ENCODE measurements at regions not wholly inside any gene's neighbourhood (a gene's known extent, or its start where the extent isn't known, plus 50 kb on each side); places are given as distances from the start of the nearest gene placed in this dataset.

GRCh38 chr2:6148882-6149281, 456.7 kb downstream of the SOX11 start:
- no peak overlapping the region for H3K27ac ChIP-seq
- H3K9me3 ChIP-seq = no peaks in the 10 kb centered on the region
- DNase-seq (ENCODE audit: low spot score in 2 of 2) = no peak
- TF ChIP-seq CTCF (IDR thresholded peaks at IDR 0.05) = no peak
- H3K27me3 ChIP-seq = no peaks in the 10 kb centered on the region
- no peaks in the 10 kb centered on the region for H3K36me3 ChIP-seq
- H3K4me3 ChIP-seq = no peak overlapping the region
- intact Hi-C loops (cut with DNase I) = no loop called here
- H3K4me1 ChIP-seq = no peaks in the 10 kb centered on the region

- DNase-seq (ENCODE audit: low spot score in 2 of 2) = no peak
- Histone ChIP-seq H3K27ac (no peak overlapping the region), H3K4me1 (no peaks in the 10 kb centered on the region), H3K27me3 (no peaks in the 10 kb centered on the region), H3K9me3 (no peaks in the 10 kb centered on the region), H3K4me3 (no peak overlapping the region), H3K36me3 (no peaks in the 10 kb centered on the region)
- intact Hi-C loops (cut with DNase I) = no loop called here
- TF ChIP-seq CTCF (IDR thresholded peaks at IDR 0.05) = no peak
Observed at GRCh38 chr2:6159606-6160005, 467.4 kb downstream of the SOX11 start.

GRCh38 chr2:6163932-6164331, 471.7 kb downstream of the SOX11 start:
- no peaks in the 10 kb centered on the region for H3K9me3 ChIP-seq

DNA sequence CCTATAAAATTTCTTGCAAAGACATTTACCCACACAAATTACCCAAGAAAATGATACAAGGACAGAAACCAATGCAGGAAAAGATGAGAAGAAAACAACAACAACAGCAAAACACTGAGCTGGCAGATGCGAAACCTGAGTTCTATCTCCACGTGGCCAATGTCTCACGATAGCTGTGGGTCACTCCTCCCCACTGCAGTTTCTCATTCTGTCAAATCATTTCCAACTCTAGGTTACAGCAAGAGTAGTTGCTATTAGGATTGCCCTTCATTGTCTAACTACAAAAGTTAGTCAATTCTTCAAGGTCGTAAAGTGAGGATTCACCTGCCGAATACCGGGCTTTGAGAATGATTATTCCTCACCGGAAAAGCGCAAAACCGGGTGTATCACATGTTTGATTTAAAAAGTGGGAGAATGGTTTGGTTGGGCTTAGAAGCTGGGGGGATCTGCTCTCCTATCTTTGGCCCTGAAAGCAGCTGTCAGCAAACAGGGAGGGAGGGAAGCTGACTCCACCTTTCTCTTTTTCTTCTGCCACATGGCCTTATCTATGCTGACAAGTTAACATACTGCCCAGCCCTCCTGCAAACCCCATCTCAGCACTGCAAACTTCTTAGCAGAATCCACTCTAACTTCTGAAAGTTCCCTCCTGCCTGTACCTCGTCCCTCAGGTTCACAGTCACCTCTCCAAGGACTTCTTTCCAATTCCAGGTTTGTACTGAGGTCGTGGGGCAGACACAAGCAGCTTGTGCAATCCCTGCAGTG, 473.0 kb downstream of the SOX11 start:
- Histone ChIP-seq H3K27ac (no peak overlapping the region), H3K4me3 (no peak overlapping the region), H3K4me1 (no peaks in the 10 kb centered on the region), H3K36me3 (no peaks in the 10 kb centered on the region), H3K27me3 (no peaks in the 10 kb centered on the region), H3K9me3 (no peaks in the 10 kb centered on the region)
- DNase-seq (ENCODE audit: low spot score in 2 of 2) = no peak
- no peak for TF ChIP-seq CTCF (IDR thresholded peaks at IDR 0.05)
- intact Hi-C loops (cut with DNase I) = no loop called here

More at GRCh38 chr2:6163932-6164331, 471.7 kb downstream of the SOX11 start:
- DNase-seq (ENCODE audit: low spot score in 2 of 2) = no peak
- no peaks in the 10 kb centered on the region for H3K4me1 ChIP-seq
- no peak overlapping the region for H3K4me3 ChIP-seq
- intact Hi-C loops (cut with DNase I) = no loop called here
- H3K27me3 ChIP-seq = no peaks in the 10 kb centered on the region
- no peak for TF ChIP-seq CTCF (IDR thresholded peaks at IDR 0.05)
- H3K36me3 ChIP-seq = no peaks in the 10 kb centered on the region
- H3K27ac ChIP-seq = no peak overlapping the region

DNA sequence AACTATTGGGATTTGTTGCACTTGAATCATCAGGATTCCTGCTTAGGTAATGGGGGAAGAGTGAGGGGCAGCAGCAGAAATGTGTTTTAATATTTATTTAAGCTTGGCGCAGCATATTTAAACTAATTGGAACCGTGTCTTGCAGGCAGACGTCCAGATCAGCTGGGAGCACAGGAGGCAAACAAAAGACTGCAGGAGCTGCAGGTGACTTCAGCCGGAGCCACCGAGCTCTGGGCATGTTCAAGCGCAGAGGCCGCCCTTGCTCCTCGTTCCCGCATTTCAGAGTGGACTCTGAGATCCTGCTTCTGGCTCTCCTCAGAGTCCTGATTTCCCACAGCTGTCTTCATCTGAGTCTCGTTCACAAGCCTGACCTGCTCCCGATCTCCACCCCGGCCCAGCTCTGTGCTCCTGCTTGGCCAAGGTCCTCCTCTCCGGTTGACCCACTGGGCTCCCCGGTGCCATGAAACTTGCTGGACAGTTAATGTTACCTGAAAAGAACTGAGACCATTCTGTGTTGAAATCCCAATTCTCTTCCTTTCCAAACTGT, 475.5 kb downstream of the SOX11 start:
- H3K9me3 ChIP-seq = no peaks in the 10 kb centered on the region
- H3K4me3 ChIP-seq = no peak overlapping the region
- no peaks in the 10 kb centered on the region for H3K36me3 ChIP-seq
- DNase-seq (ENCODE audit: low spot score in 2 of 2) = no peak
- intact Hi-C loops (cut with DNase I) = no loop called here
- no peaks in the 10 kb centered on the region for H3K27me3 ChIP-seq
- H3K27ac ChIP-seq = no peak overlapping the region
- no peaks in the 10 kb centered on the region for H3K4me1 ChIP-seq
- TF ChIP-seq CTCF (IDR thresholded peaks at IDR 0.05) = no peak
